HuH-7 (cell line): ENCODE measurements at regions not wholly inside any gene's neighbourhood (a gene's known extent, or its start where the extent isn't known, plus 50 kb on each side); places are given as distances from the start of the nearest gene placed in this dataset.

Source experiments
- DNase-seq: peaks from one replicate; pipeline ENCODE4 v3.0.0; 2011; ENCODE audit warnings: low spot score

- DNase-seq, result no peak
These were observed 150.1 kb downstream of the SOX11 start for GRCh38 chr2:5842326-5842725.

- DNase-seq, result no peak
These were observed 153.7 kb downstream of the SOX11 start for GRCh38 chr2:5845798-5846330.

- DNase-seq, result no peak
These were observed 154.7 kb downstream of the SOX11 start for GRCh38 chr2:5846881-5847280.

DNA sequence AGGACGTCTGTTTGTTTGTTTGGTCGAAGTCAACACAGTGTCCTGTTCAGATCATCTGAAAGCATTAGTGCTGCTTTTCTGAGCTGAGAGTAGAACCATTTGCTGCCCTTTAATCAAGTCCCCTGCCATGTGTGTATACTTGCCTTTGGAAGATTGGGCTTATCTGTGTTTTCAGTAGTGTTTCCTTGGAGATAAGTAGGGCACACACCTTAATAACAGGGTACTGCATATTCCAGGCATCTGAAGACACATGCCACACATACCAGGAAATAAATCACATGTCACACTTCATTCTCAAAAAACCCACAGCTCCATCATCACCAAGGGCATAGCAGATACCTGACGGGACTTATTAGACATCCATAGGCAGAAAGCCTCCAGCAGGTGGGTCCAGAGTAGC is 157.4 kb downstream of the SOX11 start:
- no peak for DNase-seq

GRCh38 chr2:5851410-5851809 is 159.2 kb downstream of the SOX11 start:
- DNase-seq, result no peak

DNA sequence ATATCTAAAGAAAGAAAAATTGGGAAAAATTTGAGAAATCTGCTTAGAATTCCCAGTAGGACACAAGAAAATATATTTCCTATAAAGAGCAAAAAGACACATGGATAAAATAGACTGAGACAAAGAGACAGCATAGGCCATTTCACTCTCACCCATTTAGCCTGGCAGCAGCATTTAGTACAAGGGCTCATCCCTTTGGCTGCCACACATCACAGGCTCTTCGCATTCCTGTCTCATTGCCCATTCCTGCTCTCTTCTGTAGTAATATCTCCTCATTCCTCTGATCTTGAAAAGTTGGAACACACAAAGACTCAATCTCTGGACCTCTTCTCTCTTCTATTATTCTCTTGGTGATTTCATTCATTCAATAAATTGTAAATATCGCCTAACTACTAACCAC is 162.6 kb downstream of the SOX11 start:
- DNase-seq, result no peak

DNA sequence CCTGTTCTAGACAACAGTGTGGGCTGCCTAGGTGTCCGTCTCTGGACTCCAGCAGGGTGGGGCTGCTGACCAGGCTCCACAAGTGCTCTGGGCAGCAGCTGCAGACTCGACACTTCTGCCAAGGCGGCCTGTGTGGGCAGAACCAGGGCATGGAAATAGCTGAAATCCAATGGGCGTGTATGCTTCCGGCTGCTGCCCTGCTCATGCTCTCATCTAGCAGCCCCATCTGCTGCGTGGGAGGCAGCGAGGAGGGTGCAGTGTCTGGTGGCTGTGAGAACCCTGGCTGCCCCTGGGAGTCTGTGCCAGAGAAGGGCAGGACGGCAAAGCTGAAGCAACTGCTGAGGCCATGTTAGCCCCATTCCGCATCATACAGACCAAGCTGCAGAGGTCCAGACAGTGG is 174.9 kb downstream of the SOX11 start:
- no peak for DNase-seq

DNA sequence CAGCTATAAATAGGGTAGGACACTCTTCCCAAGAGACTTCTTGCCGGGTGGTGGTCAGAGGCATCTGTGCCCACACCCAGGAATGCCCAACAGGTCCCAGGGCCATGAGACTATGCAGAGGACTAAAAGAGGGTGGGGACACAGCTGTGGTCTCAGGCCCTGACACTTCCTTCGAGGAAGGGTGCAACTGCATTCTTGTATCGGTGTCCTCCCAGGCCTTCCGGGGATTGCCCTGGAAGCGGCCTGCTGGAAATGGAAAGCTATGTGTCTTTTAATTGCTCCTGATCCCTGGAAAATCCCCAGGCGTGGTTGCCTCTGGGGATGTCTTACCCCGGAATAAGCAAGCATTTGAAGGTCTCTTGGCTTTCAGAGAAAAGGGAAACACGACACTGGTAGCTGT is 176.7 kb downstream of the SOX11 start:
- no peak for DNase-seq

DNA sequence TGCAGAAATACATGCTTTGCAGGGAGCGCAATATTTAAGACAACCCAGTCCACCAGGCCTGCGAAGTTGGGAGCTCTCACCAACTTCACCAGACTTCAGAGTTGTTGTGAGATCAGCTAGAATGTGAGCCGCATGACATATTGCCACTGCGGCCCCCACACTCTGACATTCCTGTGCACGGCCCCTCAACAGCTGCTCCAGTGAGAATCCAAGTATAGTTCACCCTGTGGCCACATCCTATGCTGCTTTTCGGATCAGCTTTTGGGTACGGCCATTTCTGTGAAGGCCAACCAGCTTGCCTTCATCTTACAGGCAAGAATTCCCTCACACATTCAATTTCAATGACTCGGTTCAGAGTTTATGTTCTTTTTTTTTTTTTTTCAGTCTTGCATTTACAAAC is 177.8 kb downstream of the SOX11 start:
- DNase-seq, result no peak

DNA sequence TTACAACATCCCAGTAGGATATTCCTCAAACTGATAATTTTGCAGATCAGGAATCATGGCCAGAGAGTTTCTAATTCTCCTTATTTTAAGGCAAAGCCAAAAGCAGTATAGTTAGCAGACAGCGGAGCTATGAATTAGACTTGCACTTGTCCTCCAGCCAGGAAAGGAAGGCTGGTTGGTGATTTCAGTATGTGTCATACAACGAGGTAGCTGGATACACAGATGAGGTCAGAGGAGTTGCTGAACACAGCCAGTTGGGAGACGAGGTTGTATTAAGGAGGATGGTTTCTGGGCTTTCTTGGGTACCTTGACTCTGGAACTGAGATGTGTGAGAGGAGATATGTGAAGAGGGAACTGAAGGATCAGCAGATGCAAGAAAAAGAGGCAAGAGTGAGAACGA is 185.2 kb downstream of the SOX11 start:
- DNase-seq, result no peak

DNA sequence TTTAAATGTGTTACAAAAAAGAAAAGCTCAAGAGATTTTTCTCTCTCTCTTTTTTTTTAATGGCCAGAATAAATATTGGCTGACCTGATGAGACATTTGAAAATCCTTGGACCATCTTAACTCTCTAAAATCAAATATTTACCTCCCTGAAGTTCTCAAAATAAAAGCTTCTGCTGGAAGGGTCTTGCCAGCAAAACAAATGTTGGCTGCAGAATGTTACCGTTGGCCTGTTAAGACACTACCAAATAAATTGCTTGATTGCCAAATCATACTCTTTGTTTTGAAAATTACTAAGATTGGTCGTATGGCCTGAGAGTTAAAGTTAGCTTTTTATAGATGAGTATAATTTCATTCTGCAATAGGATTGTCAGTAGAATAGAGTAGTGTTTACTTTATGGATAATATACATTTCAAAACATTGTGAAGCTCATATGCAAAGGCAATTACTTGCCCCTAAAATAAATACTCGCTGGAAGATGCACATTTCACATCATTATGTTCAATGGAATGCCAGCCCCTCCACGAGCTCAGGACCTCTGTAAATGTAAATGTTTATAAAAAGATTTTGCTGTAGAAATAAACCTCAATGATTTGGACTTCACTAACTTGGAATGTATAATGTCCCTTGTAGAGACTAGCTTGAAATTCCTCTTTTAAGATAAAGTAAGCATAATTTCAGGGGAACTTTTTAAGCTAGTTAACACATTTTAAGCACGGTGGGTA is 193.4 kb downstream of the SOX11 start:
- no peak for DNase-seq

GRCh38 chr2:5886462-5886861 is 194.3 kb downstream of the SOX11 start:
- no peak for DNase-seq

DNA sequence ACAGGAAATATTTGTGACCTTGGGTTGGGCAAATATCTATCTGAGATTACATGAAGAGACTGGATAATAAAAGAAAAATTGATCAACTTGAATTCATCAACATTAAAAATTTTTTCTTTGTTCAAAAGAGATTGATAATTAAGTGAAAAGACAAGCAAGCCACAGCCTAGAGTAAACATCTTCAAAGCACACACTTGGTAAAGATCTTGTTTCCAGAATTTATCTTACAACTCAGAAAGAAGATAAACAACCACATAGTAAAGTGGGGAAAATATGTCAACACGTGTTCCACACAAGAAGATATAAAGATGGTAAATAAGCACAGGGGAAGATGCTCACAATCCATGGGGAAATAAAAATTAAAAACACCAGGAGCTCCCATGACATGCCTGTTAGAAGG is 195.9 kb downstream of the SOX11 start:
- DNase-seq, result no peak

DNA sequence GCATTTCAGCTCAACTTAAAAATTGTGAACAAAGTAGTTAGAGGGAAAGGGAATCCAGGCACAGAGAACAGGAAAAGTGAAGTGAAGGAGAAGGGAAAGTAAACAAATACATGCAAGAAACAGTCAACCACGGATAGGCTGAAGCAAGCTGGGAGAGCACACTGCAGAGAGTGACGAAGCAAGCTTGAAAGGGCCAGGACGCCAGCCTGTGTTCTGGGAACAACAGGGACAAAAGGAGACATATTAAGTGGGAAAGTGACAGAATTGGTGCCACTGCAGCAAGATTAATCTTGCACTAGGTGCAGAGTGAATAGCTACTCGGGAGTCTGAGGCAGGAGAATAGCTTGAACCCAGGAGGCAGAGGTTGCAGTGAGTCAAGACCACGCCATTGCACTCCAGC is 197.3 kb downstream of the SOX11 start:
- DNase-seq, result no peak

- DNase-seq, result no peak
These were observed 202.2 kb downstream of the SOX11 start for GRCh38 chr2:5894355-5894754.

DNA sequence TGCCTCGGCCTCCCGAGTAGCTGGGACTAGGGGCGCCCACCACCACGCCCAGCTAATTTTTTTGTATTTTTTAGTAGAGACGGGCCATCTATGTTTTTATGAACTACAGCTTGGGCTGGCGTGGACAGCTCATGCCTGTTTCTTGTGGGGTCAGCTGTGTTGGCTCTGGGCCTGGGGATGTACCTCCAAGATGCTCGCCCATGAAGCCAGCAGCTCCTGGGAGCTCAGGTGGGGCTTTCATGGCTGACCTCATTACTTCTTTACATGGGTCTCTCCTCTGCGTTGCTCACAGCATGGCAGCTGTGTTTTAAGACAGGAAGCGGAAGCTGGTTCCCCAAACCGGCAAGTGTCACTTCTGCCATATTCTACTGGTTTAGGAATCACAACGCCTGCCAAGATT is 203.1 kb downstream of the SOX11 start:
- DNase-seq, result no peak

- no peak for DNase-seq
These were observed 205.1 kb downstream of the SOX11 start for GRCh38 chr2:5897249-5897648.

- DNase-seq, result no peak
These were observed 206.5 kb downstream of the SOX11 start for GRCh38 chr2:5898667-5899066.

GRCh38 chr2:5905661-5906060 is 213.5 kb downstream of the SOX11 start:
- DNase-seq, result no peak

DNA sequence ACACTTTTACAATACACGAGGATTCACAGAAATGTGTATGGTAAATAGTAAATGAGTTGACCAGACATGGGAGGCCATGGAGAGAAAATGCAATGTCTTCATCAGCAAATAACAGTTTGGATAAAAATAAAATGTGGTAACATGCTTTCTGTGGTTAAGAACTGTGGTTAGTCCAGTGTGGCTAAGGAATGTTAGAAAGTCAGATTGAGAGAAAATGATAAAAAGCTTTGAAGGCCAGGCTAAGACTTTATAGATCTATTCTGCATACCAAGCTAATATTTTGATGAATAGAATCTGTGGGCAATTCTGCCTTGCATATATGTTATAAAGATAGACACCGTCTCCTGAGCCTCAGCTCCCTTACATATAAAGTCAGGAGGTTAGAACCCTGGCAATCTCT is 215.9 kb downstream of the SOX11 start:
- no peak for DNase-seq

GRCh38 chr2:5911718-5912117 is 219.5 kb downstream of the SOX11 start:
- no peak for DNase-seq

GRCh38 chr2:5913711-5914395 is 221.7 kb downstream of the SOX11 start:
- DNase-seq, result no peak

DNA sequence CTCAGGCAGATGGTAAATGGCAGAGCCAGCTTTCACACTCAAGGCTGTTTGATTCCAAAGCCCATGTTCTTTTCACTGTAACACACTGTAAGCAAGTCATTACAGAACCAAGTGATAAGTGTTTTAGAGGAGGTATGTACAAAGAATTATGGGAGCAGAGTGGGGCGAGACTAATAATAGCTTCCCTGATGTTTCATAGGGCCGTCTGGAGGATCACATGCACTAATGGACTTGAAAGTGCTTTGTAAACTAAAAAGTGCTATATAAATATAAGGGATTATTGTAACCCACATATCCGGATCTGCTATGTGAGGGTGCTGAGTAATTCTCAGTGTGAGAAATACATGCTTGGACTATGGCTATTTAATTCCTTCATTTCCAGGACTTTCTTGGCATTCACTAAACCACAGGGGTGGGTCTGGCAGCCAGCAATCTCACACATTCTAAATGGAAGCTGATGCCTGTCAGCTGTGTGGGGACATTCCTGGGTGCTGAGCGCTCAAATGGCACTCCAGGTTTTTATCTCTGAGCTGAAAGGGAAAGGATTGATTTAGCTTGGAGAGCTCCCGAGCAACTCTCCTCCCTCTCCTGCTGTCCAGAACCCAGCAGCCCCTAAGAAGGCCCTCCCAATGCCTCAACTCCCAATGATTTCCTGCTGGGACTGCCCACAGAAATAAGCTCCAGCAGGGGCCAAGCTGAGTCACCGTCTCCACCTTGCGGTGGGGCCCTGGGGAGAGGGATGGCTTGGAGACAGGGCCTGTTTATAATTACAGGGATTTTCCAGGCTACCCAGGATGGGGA is 222.8 kb downstream of the SOX11 start:
- no peak for DNase-seq
